ENCODE measurements at regions not wholly inside any gene's neighbourhood (a gene's known extent, or its start where the extent isn't known, plus 50 kb on each side); places are given as distances from the start of the nearest gene placed in this dataset.

DNA sequence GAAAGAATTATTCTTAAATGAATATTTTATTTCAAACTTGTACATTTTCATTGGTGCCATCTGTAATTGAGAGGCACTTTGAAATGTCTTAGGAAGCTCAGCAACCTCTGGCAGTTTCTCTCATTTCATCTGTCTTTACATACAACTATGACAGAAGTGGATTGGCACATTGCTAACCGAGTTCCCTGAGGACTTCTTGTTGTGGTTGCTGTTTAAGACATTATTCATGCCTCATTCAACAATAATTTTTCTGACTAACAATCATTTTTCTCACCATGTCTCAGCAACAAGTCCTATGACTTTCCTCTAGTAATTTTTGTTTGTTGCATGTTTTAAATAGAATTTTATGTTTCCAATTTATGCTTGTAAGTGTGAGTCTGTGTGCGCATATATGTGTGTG, 284.0 kb upstream of the CWC22 start:
- no peak for DNase-seq (ENCODE audit: low spot score)
- in situ Hi-C loops (cut with MboI; ENCODE audit: low pct_unique_long_range_greater_than_20kb, low sequenced_read_pairs, unreplicated experiment): no loop called here
- TF ChIP-seq, protein P1, sequence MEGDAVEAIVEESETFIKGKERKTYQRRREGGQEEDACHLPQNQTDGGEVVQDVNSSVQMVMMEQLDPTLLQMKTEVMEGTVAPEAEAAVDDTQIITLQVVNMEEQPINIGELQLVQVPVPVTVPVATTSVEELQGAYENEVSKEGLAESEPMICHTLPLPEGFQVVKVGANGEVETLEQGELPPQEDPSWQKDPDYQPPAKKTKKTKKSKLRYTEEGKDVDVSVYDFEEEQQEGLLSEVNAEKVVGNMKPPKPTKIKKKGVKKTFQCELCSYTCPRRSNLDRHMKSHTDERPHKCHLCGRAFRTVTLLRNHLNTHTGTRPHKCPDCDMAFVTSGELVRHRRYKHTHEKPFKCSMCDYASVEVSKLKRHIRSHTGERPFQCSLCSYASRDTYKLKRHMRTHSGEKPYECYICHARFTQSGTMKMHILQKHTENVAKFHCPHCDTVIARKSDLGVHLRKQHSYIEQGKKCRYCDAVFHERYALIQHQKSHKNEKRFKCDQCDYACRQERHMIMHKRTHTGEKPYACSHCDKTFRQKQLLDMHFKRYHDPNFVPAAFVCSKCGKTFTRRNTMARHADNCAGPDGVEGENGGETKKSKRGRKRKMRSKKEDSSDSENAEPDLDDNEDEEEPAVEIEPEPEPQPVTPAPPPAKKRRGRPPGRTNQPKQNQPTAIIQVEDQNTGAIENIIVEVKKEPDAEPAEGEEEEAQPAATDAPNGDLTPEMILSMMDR (IDR thresholded peaks at IDR 0.05; ENCODE audit: extremely low read depth, insufficient read depth, missing control alignments): no peak

- TF ChIP-seq, protein P1 (IDR thresholded peaks at IDR 0.05; ENCODE audit: extremely low read depth, insufficient read depth, missing control alignments): no peak
- in situ Hi-C loops (cut with MboI; ENCODE audit: low pct_unique_long_range_greater_than_20kb, low sequenced_read_pairs, unreplicated experiment): no loop called here
- DNase-seq (ENCODE audit: low spot score): no peak
Measured at GRCh38 chr2:180289627-180290026, 282.5 kb upstream of the CWC22 start.

- DNase-seq (ENCODE audit: low spot score): no peak
- in situ Hi-C loops (cut with MboI; ENCODE audit: low pct_unique_long_range_greater_than_20kb, low sequenced_read_pairs, unreplicated experiment): no loop called here
- TF ChIP-seq, protein P1 (IDR thresholded peaks at IDR 0.05; ENCODE audit: extremely low read depth, insufficient read depth, missing control alignments): no peak
Measured at GRCh38 chr2:180279581-180279980, 272.5 kb upstream of the CWC22 start.

GRCh38 chr2:180276733-180277132, 269.6 kb upstream of the CWC22 start:
- TF ChIP-seq, protein P1 (IDR thresholded peaks at IDR 0.05; ENCODE audit: extremely low read depth, insufficient read depth, missing control alignments): no peak
- in situ Hi-C loops (cut with MboI; ENCODE audit: low pct_unique_long_range_greater_than_20kb, low sequenced_read_pairs, unreplicated experiment): no loop called here
- no peak for DNase-seq (ENCODE audit: low spot score)

DNA sequence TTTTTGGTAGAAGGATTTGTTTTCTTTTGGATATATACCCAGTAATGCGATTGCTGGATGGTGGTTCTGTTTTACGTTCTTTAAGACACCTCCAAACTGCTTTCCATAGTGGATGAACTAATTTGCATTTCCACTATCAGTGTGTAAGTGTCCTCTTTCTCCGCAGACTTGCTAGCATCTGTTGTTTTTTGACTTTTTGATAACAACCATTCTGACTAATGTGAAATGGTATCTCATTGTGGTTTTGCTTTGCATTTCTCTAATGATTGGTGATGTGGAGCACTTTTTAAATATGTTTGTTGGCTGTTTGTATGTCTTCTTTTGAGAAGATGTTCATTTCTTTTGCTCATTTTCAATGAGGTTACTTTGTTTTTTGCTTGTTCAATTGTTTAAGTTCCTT, 260.9 kb upstream of the CWC22 start:
- no peak for DNase-seq (ENCODE audit: low spot score)
- TF ChIP-seq, protein P1 (IDR thresholded peaks at IDR 0.05; ENCODE audit: extremely low read depth, insufficient read depth, missing control alignments): no peak
- in situ Hi-C loops (cut with MboI; ENCODE audit: low pct_unique_long_range_greater_than_20kb, low sequenced_read_pairs, unreplicated experiment): no loop called here

DNA sequence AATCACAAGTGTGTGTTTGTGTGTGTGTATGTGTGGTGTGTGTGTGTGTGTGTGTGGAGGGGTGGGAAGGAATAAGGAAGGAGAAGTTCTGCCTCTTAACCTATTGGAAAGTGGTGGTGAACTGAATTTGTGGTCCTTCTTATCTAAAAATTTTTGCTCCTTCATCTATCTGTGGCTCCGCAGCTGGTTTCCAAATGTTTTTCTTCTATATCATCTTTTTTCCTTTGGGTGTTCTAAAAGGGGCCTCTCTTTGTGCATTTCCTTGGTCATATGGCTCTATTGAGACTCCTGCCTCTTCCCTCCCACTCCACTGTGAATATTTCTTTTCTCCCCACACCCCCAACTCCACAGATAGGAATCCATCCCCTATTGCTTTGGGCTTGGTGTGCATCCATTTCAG, 254.9 kb upstream of the CWC22 start:
- DNase-seq (ENCODE audit: low spot score): no peak
- in situ Hi-C loops (cut with MboI; ENCODE audit: low pct_unique_long_range_greater_than_20kb, low sequenced_read_pairs, unreplicated experiment): no loop called here
- TF ChIP-seq, protein P1 (IDR thresholded peaks at IDR 0.05; ENCODE audit: extremely low read depth, insufficient read depth, missing control alignments): no peak

GRCh38 chr2:180258579-180258978, 251.5 kb upstream of the CWC22 start:
- DNase-seq (ENCODE audit: low spot score): no peak
- in situ Hi-C loops (cut with MboI; ENCODE audit: low pct_unique_long_range_greater_than_20kb, low sequenced_read_pairs, unreplicated experiment): no loop called here
- TF ChIP-seq, protein P1 (IDR thresholded peaks at IDR 0.05; ENCODE audit: extremely low read depth, insufficient read depth, missing control alignments): no peak
